ENCODE measurements at regions not wholly inside any gene's neighbourhood (a gene's known extent, or its start where the extent isn't known, plus 50 kb on each side); places are given as distances from the start of the nearest gene placed in this dataset.

DNA sequence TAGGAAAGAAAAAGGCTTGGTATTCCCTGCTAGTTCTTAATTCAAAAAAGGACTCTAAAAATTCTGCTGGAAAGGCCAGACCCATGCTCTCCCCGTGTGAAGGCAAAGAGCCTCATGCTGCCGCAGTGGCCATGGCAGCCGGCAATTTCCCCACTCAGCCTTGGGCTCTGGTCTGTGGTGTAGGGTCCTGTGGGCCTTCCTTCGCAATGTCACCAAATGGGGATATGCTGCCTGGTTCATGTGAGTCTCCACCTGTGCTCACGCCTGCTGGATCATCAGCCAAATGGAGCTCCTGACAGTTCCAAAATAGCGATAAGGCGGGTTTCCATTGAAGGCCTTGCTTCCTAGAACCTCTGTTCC is 282.8 kb upstream of the ATP5MC3 start:
- TF ChIP-seq ZNF70 (CRISPR knock-in tag; IDR thresholded peaks at IDR 0.05) (no peak), RARB (CRISPR knock-in tag; IDR thresholded peaks at IDR 0.05) (no peak), SNAI2 (CRISPR knock-in tag; IDR thresholded peaks at IDR 0.05) (no peak), GLIS3 (CRISPR knock-in tag; IDR thresholded peaks at IDR 0.05) (no peak), BACH2 (CRISPR knock-in tag; IDR thresholded peaks at IDR 0.05; ENCODE audit: borderline replicate concordance) (no peak), ESRRG (CRISPR knock-in tag; IDR thresholded peaks at IDR 0.05) (no peak), OSR1 (CRISPR knock-in tag; IDR thresholded peaks at IDR 0.05) (no peak), ZNF565 (CRISPR knock-in tag; conservative IDR thresholded peaks at IDR 0.05; ENCODE audit: low read depth) (no peak), TCF4 (CRISPR knock-in tag; IDR thresholded peaks at IDR 0.05; ENCODE audit: borderline replicate concordance) (no peak), TOX (CRISPR knock-in tag; IDR thresholded peaks at IDR 0.05; ENCODE audit: borderline replicate concordance) (no peak), PPARA (CRISPR knock-in tag; IDR thresholded peaks at IDR 0.05; ENCODE audit: borderline replicate concordance) (no peak), ZC3H10 (CRISPR knock-in tag; IDR thresholded peaks at IDR 0.05) (no peak), ZNF8 (CRISPR knock-in tag; IDR thresholded peaks at IDR 0.05) (no peak)
- TF ChIP-seq, protein P1, sequence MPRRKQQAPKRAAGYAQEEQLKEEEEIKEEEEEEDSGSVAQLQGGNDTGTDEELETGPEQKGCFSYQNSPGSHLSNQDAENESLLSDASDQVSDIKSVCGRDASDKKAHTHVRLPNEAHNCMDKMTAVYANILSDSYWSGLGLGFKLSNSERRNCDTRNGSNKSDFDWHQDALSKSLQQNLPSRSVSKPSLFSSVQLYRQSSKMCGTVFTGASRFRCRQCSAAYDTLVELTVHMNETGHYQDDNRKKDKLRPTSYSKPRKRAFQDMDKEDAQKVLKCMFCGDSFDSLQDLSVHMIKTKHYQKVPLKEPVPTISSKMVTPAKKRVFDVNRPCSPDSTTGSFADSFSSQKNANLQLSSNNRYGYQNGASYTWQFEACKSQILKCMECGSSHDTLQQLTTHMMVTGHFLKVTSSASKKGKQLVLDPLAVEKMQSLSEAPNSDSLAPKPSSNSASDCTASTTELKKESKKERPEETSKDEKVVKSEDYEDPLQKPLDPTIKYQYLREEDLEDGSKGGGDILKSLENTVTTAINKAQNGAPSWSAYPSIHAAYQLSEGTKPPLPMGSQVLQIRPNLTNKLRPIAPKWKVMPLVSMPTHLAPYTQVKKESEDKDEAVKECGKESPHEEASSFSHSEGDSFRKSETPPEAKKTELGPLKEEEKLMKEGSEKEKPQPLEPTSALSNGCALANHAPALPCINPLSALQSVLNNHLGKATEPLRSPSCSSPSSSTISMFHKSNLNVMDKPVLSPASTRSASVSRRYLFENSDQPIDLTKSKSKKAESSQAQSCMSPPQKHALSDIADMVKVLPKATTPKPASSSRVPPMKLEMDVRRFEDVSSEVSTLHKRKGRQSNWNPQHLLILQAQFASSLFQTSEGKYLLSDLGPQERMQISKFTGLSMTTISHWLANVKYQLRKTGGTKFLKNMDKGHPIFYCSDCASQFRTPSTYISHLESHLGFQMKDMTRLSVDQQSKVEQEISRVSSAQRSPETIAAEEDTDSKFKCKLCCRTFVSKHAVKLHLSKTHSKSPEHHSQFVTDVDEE (CRISPR knock-in tag; IDR thresholded peaks at IDR 0.05): no peak
- TF ChIP-seq, protein P2, sequence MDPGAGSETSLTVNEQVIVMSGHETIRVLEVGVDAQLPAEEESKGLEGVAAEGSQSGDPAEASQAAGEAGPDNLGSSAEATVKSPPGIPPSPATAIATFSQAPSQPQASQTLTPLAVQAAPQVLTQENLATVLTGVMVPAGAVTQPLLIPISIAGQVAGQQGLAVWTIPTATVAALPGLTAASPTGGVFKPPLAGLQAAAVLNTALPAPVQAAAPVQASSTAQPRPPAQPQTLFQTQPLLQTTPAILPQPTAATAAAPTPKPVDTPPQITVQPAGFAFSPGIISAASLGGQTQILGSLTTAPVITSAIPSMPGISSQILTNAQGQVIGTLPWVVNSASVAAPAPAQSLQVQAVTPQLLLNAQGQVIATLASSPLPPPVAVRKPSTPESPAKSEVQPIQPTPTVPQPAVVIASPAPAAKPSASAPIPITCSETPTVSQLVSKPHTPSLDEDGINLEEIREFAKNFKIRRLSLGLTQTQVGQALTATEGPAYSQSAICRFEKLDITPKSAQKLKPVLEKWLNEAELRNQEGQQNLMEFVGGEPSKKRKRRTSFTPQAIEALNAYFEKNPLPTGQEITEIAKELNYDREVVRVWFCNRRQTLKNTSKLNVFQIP (CRISPR knock-in tag; IDR thresholded peaks at IDR 0.05; ENCODE audit: borderline replicate concordance, low read depth): no peak
- TF ChIP-seq, protein P3, sequence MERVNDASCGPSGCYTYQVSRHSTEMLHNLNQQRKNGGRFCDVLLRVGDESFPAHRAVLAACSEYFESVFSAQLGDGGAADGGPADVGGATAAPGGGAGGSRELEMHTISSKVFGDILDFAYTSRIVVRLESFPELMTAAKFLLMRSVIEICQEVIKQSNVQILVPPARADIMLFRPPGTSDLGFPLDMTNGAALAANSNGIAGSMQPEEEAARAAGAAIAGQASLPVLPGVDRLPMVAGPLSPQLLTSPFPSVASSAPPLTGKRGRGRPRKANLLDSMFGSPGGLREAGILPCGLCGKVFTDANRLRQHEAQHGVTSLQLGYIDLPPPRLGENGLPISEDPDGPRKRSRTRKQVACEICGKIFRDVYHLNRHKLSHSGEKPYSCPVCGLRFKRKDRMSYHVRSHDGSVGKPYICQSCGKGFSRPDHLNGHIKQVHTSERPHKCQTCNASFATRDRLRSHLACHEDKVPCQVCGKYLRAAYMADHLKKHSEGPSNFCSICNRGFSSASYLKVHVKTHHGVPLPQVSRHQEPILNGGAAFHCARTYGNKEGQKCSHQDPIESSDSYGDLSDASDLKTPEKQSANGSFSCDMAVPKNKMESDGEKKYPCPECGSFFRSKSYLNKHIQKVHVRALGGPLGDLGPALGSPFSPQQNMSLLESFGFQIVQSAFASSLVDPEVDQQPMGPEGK (CRISPR knock-in tag; IDR thresholded peaks at IDR 0.05; ENCODE audit: borderline replicate concordance): no peak
- TF ChIP-seq, protein P4, sequence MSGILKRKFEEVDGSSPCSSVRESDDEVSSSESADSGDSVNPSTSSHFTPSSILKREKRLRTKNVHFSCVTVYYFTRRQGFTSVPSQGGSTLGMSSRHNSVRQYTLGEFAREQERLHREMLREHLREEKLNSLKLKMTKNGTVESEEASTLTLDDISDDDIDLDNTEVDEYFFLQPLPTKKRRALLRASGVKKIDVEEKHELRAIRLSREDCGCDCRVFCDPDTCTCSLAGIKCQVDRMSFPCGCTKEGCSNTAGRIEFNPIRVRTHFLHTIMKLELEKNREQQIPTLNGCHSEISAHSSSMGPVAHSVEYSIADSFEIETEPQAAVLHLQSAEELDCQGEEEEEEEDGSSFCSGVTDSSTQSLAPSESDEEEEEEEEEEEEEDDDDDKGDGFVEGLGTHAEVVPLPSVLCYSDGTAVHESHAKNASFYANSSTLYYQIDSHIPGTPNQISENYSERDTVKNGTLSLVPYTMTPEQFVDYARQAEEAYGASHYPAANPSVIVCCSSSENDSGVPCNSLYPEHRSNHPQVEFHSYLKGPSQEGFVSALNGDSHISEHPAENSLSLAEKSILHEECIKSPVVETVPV (CRISPR knock-in tag; IDR thresholded peaks at IDR 0.05): no peak
- no peak for ATAC-seq

DNA sequence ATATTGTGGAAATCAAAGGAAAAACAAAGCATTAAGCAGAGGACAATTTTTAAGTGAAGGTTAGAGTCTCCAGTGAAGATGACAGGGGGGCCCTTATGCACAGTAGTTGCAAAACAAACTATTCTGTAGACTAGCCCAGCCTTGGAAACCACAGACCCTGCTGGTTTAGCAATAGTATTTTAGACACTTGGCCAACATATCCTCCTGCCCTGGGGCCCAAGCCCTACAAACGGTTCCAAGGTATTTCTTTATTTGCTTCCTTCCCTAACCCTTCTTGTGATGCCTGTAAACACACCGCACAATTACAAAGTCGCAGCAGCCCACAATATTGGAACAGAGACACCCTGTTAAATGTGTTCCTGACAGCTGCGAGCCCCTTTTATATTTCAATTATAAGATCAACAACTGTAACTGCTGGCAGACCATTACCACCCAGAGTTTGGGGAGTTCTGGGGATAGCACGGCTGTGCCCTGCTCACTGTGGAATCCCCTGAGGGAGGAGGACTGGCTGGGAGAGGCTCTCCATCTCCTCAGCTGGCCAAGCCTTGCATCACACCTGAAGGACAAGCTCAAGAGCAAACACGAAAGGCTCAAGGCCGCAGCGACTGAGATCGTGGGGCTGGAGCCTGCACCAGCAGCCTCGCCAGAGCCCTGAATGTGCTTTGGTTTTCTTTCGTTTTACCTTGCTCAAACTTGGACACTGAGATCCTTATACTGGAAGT is 282.2 kb upstream of the ATP5MC3 start:
- ATAC-seq: no peak
- no peak for TF ChIP-seq PPARA (CRISPR knock-in tag; IDR thresholded peaks at IDR 0.05; ENCODE audit: borderline replicate concordance)
- TF ChIP-seq ZFP3 (CRISPR knock-in tag; IDR thresholded peaks at IDR 0.05): no peak
- TF ChIP-seq ZC3H10 (CRISPR knock-in tag; IDR thresholded peaks at IDR 0.05): no peak
- TF ChIP-seq ISL1 (CRISPR knock-in tag; IDR thresholded peaks at IDR 0.05): no peak
- TF ChIP-seq, protein P5, sequence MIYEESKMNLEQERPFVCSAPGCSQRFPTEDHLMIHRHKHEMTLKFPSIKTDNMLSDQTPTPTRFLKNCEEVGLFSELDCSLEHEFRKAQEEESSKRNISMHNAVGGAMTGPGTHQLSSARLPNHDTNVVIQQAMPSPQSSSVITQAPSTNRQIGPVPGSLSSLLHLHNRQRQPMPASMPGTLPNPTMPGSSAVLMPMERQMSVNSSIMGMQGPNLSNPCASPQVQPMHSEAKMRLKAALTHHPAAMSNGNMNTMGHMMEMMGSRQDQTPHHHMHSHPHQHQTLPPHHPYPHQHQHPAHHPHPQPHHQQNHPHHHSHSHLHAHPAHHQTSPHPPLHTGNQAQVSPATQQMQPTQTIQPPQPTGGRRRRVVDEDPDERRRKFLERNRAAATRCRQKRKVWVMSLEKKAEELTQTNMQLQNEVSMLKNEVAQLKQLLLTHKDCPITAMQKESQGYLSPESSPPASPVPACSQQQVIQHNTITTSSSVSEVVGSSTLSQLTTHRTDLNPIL (CRISPR knock-in tag; IDR thresholded peaks at IDR 0.05; ENCODE audit: low read depth): no peak
- no peak for TF ChIP-seq SNAI2 (CRISPR knock-in tag; IDR thresholded peaks at IDR 0.05)
- TF ChIP-seq CSDC2 (CRISPR knock-in tag; IDR thresholded peaks at IDR 0.05): no peak
- no peak for TF ChIP-seq RARB (CRISPR knock-in tag; IDR thresholded peaks at IDR 0.05)
- no peak for TF ChIP-seq ESRRG (CRISPR knock-in tag; IDR thresholded peaks at IDR 0.05)
- no peak for TF ChIP-seq GLIS3 (CRISPR knock-in tag; IDR thresholded peaks at IDR 0.05)
- no peak for TF ChIP-seq TCF4 (CRISPR knock-in tag; IDR thresholded peaks at IDR 0.05; ENCODE audit: borderline replicate concordance)
- no peak for TF ChIP-seq ZFP30 (CRISPR knock-in tag; IDR thresholded peaks at IDR 0.05)
- TF ChIP-seq TOX (CRISPR knock-in tag; IDR thresholded peaks at IDR 0.05; ENCODE audit: borderline replicate concordance): no peak
- TF ChIP-seq, protein P3 (CRISPR knock-in tag; IDR thresholded peaks at IDR 0.05; ENCODE audit: borderline replicate concordance): no peak
